ENCODE measurements at regions not wholly inside any gene's neighbourhood (a gene's known extent, or its start where the extent isn't known, plus 50 kb on each side); places are given as distances from the start of the nearest gene placed in this dataset.

DNA sequence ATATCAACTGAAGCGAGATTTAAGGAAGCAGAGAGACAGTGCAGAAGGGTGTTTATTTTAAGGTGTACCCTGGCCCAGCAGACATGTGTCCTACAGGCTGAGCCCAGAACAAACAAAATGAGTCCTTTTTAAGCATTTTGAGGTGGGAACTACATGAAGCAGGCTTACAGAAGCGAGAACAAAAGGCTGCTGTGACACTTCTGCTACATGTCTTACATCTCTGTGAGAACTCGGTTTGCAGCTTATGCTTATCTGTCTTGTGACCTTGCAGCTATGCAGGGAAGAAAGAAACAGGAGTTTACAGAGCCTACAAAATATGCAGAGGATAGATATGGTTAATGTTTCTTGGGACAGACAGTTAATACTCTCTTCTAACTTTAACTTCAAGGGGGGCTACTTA lies 295.9 kb downstream of the CEMIP2 start:
- TF ChIP-seq ZNF274 (IDR thresholded peaks at IDR 0.05; ENCODE audit: borderline replicate concordance, extremely low read depth, low read length), result no peak
- no peak for TF ChIP-seq EZH2 (IDR thresholded peaks at IDR 0.05; ENCODE audit: low read depth, low read length, severe bottlenecking)
- TF ChIP-seq TAF1 (IDR thresholded peaks at IDR 0.05; ENCODE audit: low read depth, low read length), result no peak
- TF ChIP-seq HDAC6 (IDR thresholded peaks at IDR 0.05; ENCODE audit: low read depth, low read length), result no peak
- TF ChIP-seq CREB1 (IDR thresholded peaks at IDR 0.05), result no peak
- no peak for TF ChIP-seq YY1 (IDR thresholded peaks at IDR 0.05; ENCODE audit: low read depth, low read length)
- TF ChIP-seq CHD2 (IDR thresholded peaks at IDR 0.05; ENCODE audit: low read length), result no peak
- TF ChIP-seq, protein P1, sequence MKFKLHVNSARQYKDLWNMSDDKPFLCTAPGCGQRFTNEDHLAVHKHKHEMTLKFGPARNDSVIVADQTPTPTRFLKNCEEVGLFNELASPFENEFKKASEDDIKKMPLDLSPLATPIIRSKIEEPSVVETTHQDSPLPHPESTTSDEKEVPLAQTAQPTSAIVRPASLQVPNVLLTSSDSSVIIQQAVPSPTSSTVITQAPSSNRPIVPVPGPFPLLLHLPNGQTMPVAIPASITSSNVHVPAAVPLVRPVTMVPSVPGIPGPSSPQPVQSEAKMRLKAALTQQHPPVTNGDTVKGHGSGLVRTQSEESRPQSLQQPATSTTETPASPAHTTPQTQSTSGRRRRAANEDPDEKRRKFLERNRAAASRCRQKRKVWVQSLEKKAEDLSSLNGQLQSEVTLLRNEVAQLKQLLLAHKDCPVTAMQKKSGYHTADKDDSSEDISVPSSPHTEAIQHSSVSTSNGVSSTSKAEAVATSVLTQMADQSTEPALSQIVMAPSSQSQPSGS (IDR thresholded peaks at IDR 0.05; ENCODE audit: low read length), result no peak
- TF ChIP-seq CBX8 (IDR thresholded peaks at IDR 0.05; ENCODE audit: borderline replicate concordance, low read depth, low read length), result no peak
- TF ChIP-seq, protein P2, sequence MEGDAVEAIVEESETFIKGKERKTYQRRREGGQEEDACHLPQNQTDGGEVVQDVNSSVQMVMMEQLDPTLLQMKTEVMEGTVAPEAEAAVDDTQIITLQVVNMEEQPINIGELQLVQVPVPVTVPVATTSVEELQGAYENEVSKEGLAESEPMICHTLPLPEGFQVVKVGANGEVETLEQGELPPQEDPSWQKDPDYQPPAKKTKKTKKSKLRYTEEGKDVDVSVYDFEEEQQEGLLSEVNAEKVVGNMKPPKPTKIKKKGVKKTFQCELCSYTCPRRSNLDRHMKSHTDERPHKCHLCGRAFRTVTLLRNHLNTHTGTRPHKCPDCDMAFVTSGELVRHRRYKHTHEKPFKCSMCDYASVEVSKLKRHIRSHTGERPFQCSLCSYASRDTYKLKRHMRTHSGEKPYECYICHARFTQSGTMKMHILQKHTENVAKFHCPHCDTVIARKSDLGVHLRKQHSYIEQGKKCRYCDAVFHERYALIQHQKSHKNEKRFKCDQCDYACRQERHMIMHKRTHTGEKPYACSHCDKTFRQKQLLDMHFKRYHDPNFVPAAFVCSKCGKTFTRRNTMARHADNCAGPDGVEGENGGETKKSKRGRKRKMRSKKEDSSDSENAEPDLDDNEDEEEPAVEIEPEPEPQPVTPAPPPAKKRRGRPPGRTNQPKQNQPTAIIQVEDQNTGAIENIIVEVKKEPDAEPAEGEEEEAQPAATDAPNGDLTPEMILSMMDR (IDR thresholded peaks at IDR 0.05; ENCODE audit: control extremely low read depth in 1 of 3, insufficient read depth in 1 of 3, low read depth in 1 of 3, low read length in 3 of 3), result no peak
- no peak for TF ChIP-seq JUN (IDR thresholded peaks at IDR 0.05; ENCODE audit: low read depth, low read length)
- no peak for TF ChIP-seq MAFK (IDR thresholded peaks at IDR 0.05; ENCODE audit: low read depth, low read length)
